ENCODE measurements at regions not wholly inside any gene's neighbourhood (a gene's known extent, or its start where the extent isn't known, plus 50 kb on each side); places are given as distances from the start of the nearest gene placed in this dataset.

GRCh38 chr10:24009115-24009514 lies 199.8 kb upstream of the KIAA1217 start:
- Histone ChIP-seq H3K4me2 (no peak overlapping the region), H4K20me1 (ENCODE audit: insufficient read depth) (no peaks in the 10 kb centered on the region), H3K27me3 (ENCODE audit: insufficient read depth, low read depth) (no peaks in the 10 kb centered on the region), H3K9me2 (ENCODE audit: insufficient read depth) (no peaks in the 10 kb centered on the region), H3K9me3 (ENCODE audit: insufficient read depth, low read depth) (no peaks in the 10 kb centered on the region), H3F3A (ENCODE audit: insufficient read depth, low read depth) (no peaks in the 10 kb centered on the region), H3K4me3 (no peak overlapping the region), H3K27ac (no peak overlapping the region), H2AFZ (no peak overlapping the region), H3K36me3 (ENCODE audit: low read depth) (no peaks in the 10 kb centered on the region), H3K79me2 (ENCODE audit: low read depth) (no peaks in the 10 kb centered on the region), H3K4me1 (replicated peaks; ENCODE audit: insufficient read depth) (no peaks in the 10 kb centered on the region)
- TF ChIP-seq CTCF (conservative IDR thresholded peaks at IDR 0.05) (no peak), EZH2 (IDR thresholded peaks at IDR 0.05; ENCODE audit: low read depth) (no peak)
- BruUV-seq (replicated peaks), result no TSS peak
- DNase-seq, result no peak
- CTCF ChIA-PET, result no interaction called here
- intact Hi-C loops (cut with micrococcal nuclease; ENCODE audit: unreplicated experiment), result no loop called here
- POLR2A ChIA-PET (ENCODE audit: unreplicated experiment), result no interaction called here

- no peak overlapping the region for H3K4me2 ChIP-seq
- H3K36me3 ChIP-seq (ENCODE audit: low read depth), result no peaks in the 10 kb centered on the region
- POLR2A ChIA-PET (ENCODE audit: unreplicated experiment), result no interaction called here
- intact Hi-C loops (cut with micrococcal nuclease; ENCODE audit: unreplicated experiment), result no loop called here
- no peaks in the 10 kb centered on the region for H3K9me3 ChIP-seq (ENCODE audit: insufficient read depth, low read depth)
- H3K9me2 ChIP-seq (ENCODE audit: insufficient read depth), result no peaks in the 10 kb centered on the region
- no peak for DNase-seq
- CTCF ChIA-PET, result no interaction called here
- TF ChIP-seq EZH2 (IDR thresholded peaks at IDR 0.05; ENCODE audit: low read depth), result no peak
- no peak for TF ChIP-seq CTCF (conservative IDR thresholded peaks at IDR 0.05)
- H3K4me1 ChIP-seq (replicated peaks; ENCODE audit: insufficient read depth), result no peaks in the 10 kb centered on the region
- H2AFZ ChIP-seq, result no peak overlapping the region
- H3K79me2 ChIP-seq (ENCODE audit: low read depth), result no peaks in the 10 kb centered on the region
- no peaks in the 10 kb centered on the region for H4K20me1 ChIP-seq (ENCODE audit: insufficient read depth)
- H3K4me3 ChIP-seq, result no peak overlapping the region
- no TSS peak for BruUV-seq (replicated peaks)
- no peaks in the 10 kb centered on the region for H3F3A ChIP-seq (ENCODE audit: insufficient read depth, low read depth)
- H3K27ac ChIP-seq, result no peak overlapping the region
- no peaks in the 10 kb centered on the region for H3K27me3 ChIP-seq (ENCODE audit: insufficient read depth, low read depth)
These were observed 199.2 kb upstream of the KIAA1217 start for GRCh38 chr10:24009736-24010135.

GRCh38 chr10:24010436-24010970 lies 198.4 kb upstream of the KIAA1217 start:
- TF ChIP-seq CTCF (conservative IDR thresholded peaks at IDR 0.05), result no peak
- no peak for TF ChIP-seq EZH2 (IDR thresholded peaks at IDR 0.05; ENCODE audit: low read depth)
- Histone ChIP-seq H3K27me3 (ENCODE audit: insufficient read depth, low read depth) (no peaks in the 10 kb centered on the region), H3K27ac (no peak overlapping the region), H2AFZ (no peak overlapping the region), H3K9me3 (ENCODE audit: insufficient read depth, low read depth) (no peaks in the 10 kb centered on the region), H3K79me2 (ENCODE audit: low read depth) (no peaks in the 10 kb centered on the region), H4K20me1 (ENCODE audit: insufficient read depth) (no peaks in the 10 kb centered on the region), H3K4me1 (replicated peaks; ENCODE audit: insufficient read depth) (no peaks in the 10 kb centered on the region), H3F3A (ENCODE audit: insufficient read depth, low read depth) (no peaks in the 10 kb centered on the region), H3K36me3 (ENCODE audit: low read depth) (no peaks in the 10 kb centered on the region), H3K4me2 (no peak overlapping the region), H3K4me3 (no peak overlapping the region), H3K9me2 (ENCODE audit: insufficient read depth) (no peaks in the 10 kb centered on the region)
- BruUV-seq (replicated peaks), result no TSS peak
- intact Hi-C loops (cut with micrococcal nuclease; ENCODE audit: unreplicated experiment), result no loop called here
- ChIA-PET POLR2A (ENCODE audit: unreplicated experiment) (no interaction called here), CTCF (no interaction called here)
- no peak for DNase-seq
